Naive thymus-derived CD4-positive, alpha-beta T cell (primary cell): ENCODE measurements at regions not wholly inside any gene's neighbourhood (a gene's known extent, or its start where the extent isn't known, plus 50 kb on each side); places are given as distances from the start of the nearest gene placed in this dataset.
A peak's percentile ranks its signal among the peaks of the same experiment; 100 is the strongest.
"Not testable (repeated sequence)": the region's sequence is repeated elsewhere in the genome, so short reads cannot be mapped to it uniquely, and the experiment has no call there.

Experiments
- ATAC-seq: fragments of 150-1000 bp; cut with Tn5 transposase; 2 replicates; pipeline ENCODE4 v1.10.0; 2021; ENCODE audit warnings: mild to moderate bottlenecking, moderate library complexity
- CTCF ChIA-PET: fragments of 350-600 bp; sonication (Branson Sonifier 250); formaldehyde crosslinking; loops from one replicate; lab custom pipeline; 2021; ENCODE audit warnings: antibody characterized with exemption; lab: Charles Lee
- POLR2A ChIA-PET: fragments of 350-600 bp; sonication (Branson Sonifier 250); formaldehyde crosslinking; loops from one replicate; lab custom pipeline; 2021; ENCODE audit warnings: antibody characterized with exemption, inconsistent platforms; lab: Charles Lee
- DNase-seq, 9 donors: peaks; one replicate each; pipeline versions ENCODE4 v3.0.0 to v3.0.0-alpha.2; 2020 to 2022; ENCODE audit warnings: mixed read lengths in 1 of 9
- H3K27ac ChIP-seq: one replicate; pipeline ENCODE4 v1.7.0; 2013; ENCODE audit warnings: mild to moderate bottlenecking, low read depth, low read length, moderate library complexity
- H3K27me3 ChIP-seq, 2 donors: one replicate each; pipeline ENCODE4 v1.7.0; 2013; ENCODE audit warnings: low read length in 2 of 2, mild to moderate bottlenecking in 2 of 2, moderate library complexity in 2 of 2; ENCODE audit not compliant: control insufficient read depth in 2 of 2, insufficient read depth in 2 of 2
- H3K36me3 ChIP-seq, 3 experiments: 1 replicate in 2 of 3; 2 replicates in 1 of 3; pipeline ENCODE4 v1.7.0; 2013; ENCODE audit warnings: low read length in 3 of 3, mild to moderate bottlenecking in 3 of 3, moderate library complexity in 1 of 3; ENCODE audit not compliant: insufficient read depth in 3 of 3, control insufficient read depth in 2 of 3
- H3K4me1 ChIP-seq, 2 donors: one replicate each; pipeline ENCODE4 v1.7.0; 2013; ENCODE audit warnings: low read length in 2 of 2, mild to moderate bottlenecking in 2 of 2, moderate library complexity in 1 of 2; ENCODE audit not compliant: control insufficient read depth in 2 of 2, insufficient read depth in 2 of 2
- H3K4me3 ChIP-seq: 2 replicates; pipeline ENCODE4 v1.7.0; 2013; ENCODE audit warnings: mild to moderate bottlenecking, low read length
- H3K9me3 ChIP-seq, 3 experiments: 1 replicate in 2 of 3; 2 replicates in 1 of 3; pipeline ENCODE4 v1.7.0; 2013; ENCODE audit warnings: low read length in 3 of 3; ENCODE audit not compliant: control insufficient read depth in 2 of 3
- H3K27ac Mint-ChIP-seq, 9 donors: one replicate each; pipeline ENCODE4 v1.8.0; 2020 to 2022; ENCODE audit warnings: mixed read lengths in 9 of 9, mild to moderate bottlenecking in 8 of 9, moderate library complexity in 5 of 9, inconsistent platforms in 2 of 9
- H3K27me3 Mint-ChIP-seq, 5 donors: one replicate each; pipeline ENCODE4 v1.8.0; 2021 to 2022; ENCODE audit warnings: mixed read lengths in 5 of 5, mild to moderate bottlenecking in 1 of 5
- H3K36me3 Mint-ChIP-seq, 5 donors: one replicate each; pipeline ENCODE4 v1.8.0; 2020 to 2022; ENCODE audit warnings: mixed read lengths in 5 of 5, mild to moderate bottlenecking in 3 of 5, inconsistent platforms in 1 of 5
- H3K4me1 Mint-ChIP-seq, 7 donors: one replicate each; pipeline ENCODE4 v1.8.0; 2020 to 2022; ENCODE audit warnings: mixed read lengths in 7 of 7, mild to moderate bottlenecking in 3 of 7, inconsistent platforms in 1 of 7
- H3K4me3 Mint-ChIP-seq, 10 donors: one replicate each; pipeline ENCODE4 v1.8.0; 2020 to 2022; ENCODE audit warnings: mild to moderate bottlenecking in 10 of 10, mixed read lengths in 10 of 10, moderate library complexity in 6 of 10, inconsistent platforms in 2 of 10
- H3K9me3 Mint-ChIP-seq, 11 donors: one replicate each; pipeline ENCODE4 v1.8.0; 2020 to 2022; ENCODE audit warnings: mixed read lengths in 11 of 11, mild to moderate bottlenecking in 4 of 11, inconsistent platforms in 1 of 11, moderate library complexity in 1 of 11
- intact Hi-C, 2 donors: fragments of 100-400 bp; cut with micrococcal nuclease; formaldehyde crosslinking; loops; one replicate each; pipeline ENCODE4 v1.15.1; 2023

GRCh38 chr18:35807811-35808335, 164.6 kb upstream of the RMP24 start:
- POLR2A ChIA-PET = no interaction called here
- Histone ChIP-seq H3K27ac (no peak overlapping the region), H3K27me3 (no peaks in the 10 kb centered on the region), H3K9me3 (no peaks in the 10 kb centered on the region), H3K36me3 (no peaks in the 10 kb centered on the region), H3K4me1 (no peaks in the 10 kb centered on the region), H3K4me3 (no peak overlapping the region)
- intact Hi-C loops = no loop called here
- Mint-ChIP-seq H3K27me3 (peaks cover 5 to 58% (median 48%) of the 10 kb centered on the region in 5 donors), H3K4me1 (peaks cover 0 to 9% (median 0%) of the 10 kb centered on the region in 7 donors), H3K36me3 (no peaks in the 10 kb centered on the region), H3K9me3 (peaks cover 0 to 4% (median 0%) of the 10 kb centered on the region in 11 donors), H3K27ac (no peak overlapping the region), H3K4me3 (no peak overlapping the region)
- no peak for DNase-seq
- no peak for ATAC-seq
- CTCF ChIA-PET = no interaction called here

- POLR2A ChIA-PET = no interaction called here
- Histone ChIP-seq H3K27me3 (no peaks in the 10 kb centered on the region), H3K4me3 (no peak overlapping the region), H3K4me1 (no peaks in the 10 kb centered on the region), H3K27ac (no peak overlapping the region), H3K36me3 (no peaks in the 10 kb centered on the region), H3K9me3 (no peaks in the 10 kb centered on the region)
- Mint-ChIP-seq H3K4me3 (no peak overlapping the region), H3K27me3 (peaks cover 5 to 57% (median 48%) of the 10 kb centered on the region in 5 donors), H3K4me1 (peaks cover 0 to 10% (median 0%) of the 10 kb centered on the region in 7 donors), H3K27ac (no peak overlapping the region), H3K9me3 (peaks cover 0 to 6% (median 0%) of the 10 kb centered on the region in 11 donors), H3K36me3 (no peaks in the 10 kb centered on the region)
- CTCF ChIA-PET = no interaction called here
- ATAC-seq (no peak), DNase-seq (no peak)
- intact Hi-C loops = no loop called here
Observed at GRCh38 chr18:35808796-35809195, 163.7 kb upstream of the RMP24 start.

- Mint-ChIP-seq H3K27me3 (peaks cover 5 to 54% (median 43%) of the 10 kb centered on the region in 5 donors), H3K4me1 (peaks cover 0 to 10% (median 0%) of the 10 kb centered on the region in 7 donors), H3K9me3 (peaks cover 0 to 9% (median 2%) of the 10 kb centered on the region in 11 donors), H3K4me3 (no peak overlapping the region), H3K36me3 (no peaks in the 10 kb centered on the region), H3K27ac (no peak overlapping the region)
- ATAC-seq (peak; percentile 18), DNase-seq (no peak)
- no peaks in the 10 kb centered on the region for H3K9me3 ChIP-seq
- ChIA-PET POLR2A (no interaction called here), CTCF (no interaction called here)
- no peaks in the 10 kb centered on the region for H3K4me1 ChIP-seq
- H3K27me3 ChIP-seq = no peaks in the 10 kb centered on the region
- intact Hi-C loops = no loop called here
- no peaks in the 10 kb centered on the region for H3K36me3 ChIP-seq
- H3K27ac ChIP-seq = no peak overlapping the region
- H3K4me3 ChIP-seq = no peak overlapping the region
Observed at GRCh38 chr18:35810520-35810919, 162.0 kb upstream of the RMP24 start.

- no peak overlapping the region for H3K27ac ChIP-seq
- Mint-ChIP-seq H3K4me3 (no peak overlapping the region), H3K27me3 (peaks cover 5 to 45% (median 39%) of the 10 kb centered on the region in 5 donors), H3K36me3 (no peaks in the 10 kb centered on the region), H3K4me1 (peaks cover 0 to 10% (median 0%) of the 10 kb centered on the region in 7 donors), H3K27ac (no peak overlapping the region), H3K9me3 (peaks cover 0 to 6% (median 0%) of the 10 kb centered on the region in 11 donors)
- DNase-seq (no peak), ATAC-seq (peak; percentile 69)
- H3K4me3 ChIP-seq = no peak overlapping the region
- no peaks in the 10 kb centered on the region for H3K9me3 ChIP-seq
- ChIA-PET POLR2A (no interaction called here), CTCF (no interaction called here)
- no peaks in the 10 kb centered on the region for H3K36me3 ChIP-seq
- H3K4me1 ChIP-seq = no peaks in the 10 kb centered on the region
- H3K27me3 ChIP-seq = no peaks in the 10 kb centered on the region
- intact Hi-C loops = no loop called here
Observed at GRCh38 chr18:35811896-35812295, 160.6 kb upstream of the RMP24 start.

GRCh38 chr18:35815011-35815410, 157.5 kb upstream of the RMP24 start:
- H3K9me3 ChIP-seq, H3K9me3 Mint-ChIP-seq, H3K27ac ChIP-seq, CTCF ChIA-PET, H3K36me3 ChIP-seq, H3K4me1 Mint-ChIP-seq, H3K27ac Mint-ChIP-seq, H3K36me3 Mint-ChIP-seq, H3K4me3 ChIP-seq, intact Hi-C loops, H3K4me3 Mint-ChIP-seq, ATAC-seq, DNase-seq, H3K27me3 ChIP-seq, H3K4me1 ChIP-seq, POLR2A ChIA-PET: not testable (repeated sequence)
- peaks cover 5 to 28% (median 23%) of the 10 kb centered on the region in 5 donors for H3K27me3 Mint-ChIP-seq

- no peaks in the 10 kb centered on the region for H3K4me1 ChIP-seq
- CTCF ChIA-PET = no interaction called here
- Mint-ChIP-seq H3K4me1 (peaks cover 0 to 3% (median 0%) of the 10 kb centered on the region in 7 donors), H3K27me3 (peaks cover 5 to 25% (median 18%) of the 10 kb centered on the region in 5 donors), H3K36me3 (no peaks in the 10 kb centered on the region), H3K27ac (no peak overlapping the region), H3K9me3 (peaks cover 0 to 6% (median 0%) of the 10 kb centered on the region in 11 donors), H3K4me3 (no peak overlapping the region)
- ATAC-seq = no peak
- no peaks in the 10 kb centered on the region for H3K27me3 ChIP-seq
- no peak for DNase-seq
- no peak overlapping the region for H3K4me3 ChIP-seq
- POLR2A ChIA-PET = no interaction called here
- no peak overlapping the region for H3K27ac ChIP-seq
- H3K9me3 ChIP-seq = no peaks in the 10 kb centered on the region
- no peaks in the 10 kb centered on the region for H3K36me3 ChIP-seq
- intact Hi-C loops = no loop called here
Observed at GRCh38 chr18:35816003-35816402, 156.5 kb upstream of the RMP24 start.

- no peak for ATAC-seq
Observed at GRCh38 chr18:35817604-35818352, 154.7 kb upstream of the RMP24 start.

More at GRCh38 chr18:35817604-35818352, 154.7 kb upstream of the RMP24 start:
- H3K4me1 ChIP-seq = no peaks in the 10 kb centered on the region
- no peak overlapping the region for H3K4me3 ChIP-seq
- no peak for DNase-seq
- no peaks in the 10 kb centered on the region for H3K9me3 ChIP-seq
- H3K27me3 ChIP-seq = no peaks in the 10 kb centered on the region
- no peak overlapping the region for H3K27ac Mint-ChIP-seq
- CTCF ChIA-PET = no interaction called here
- no peak overlapping the region for H3K4me3 Mint-ChIP-seq
- peaks cover 0 to 13% (median 10%) of the 10 kb centered on the region in 5 donors for H3K27me3 Mint-ChIP-seq
- POLR2A ChIA-PET = no interaction called here
- H3K36me3 ChIP-seq = no peaks in the 10 kb centered on the region
- intact Hi-C loops = no loop called here
- H3K36me3 Mint-ChIP-seq = no peaks in the 10 kb centered on the region
- no peak overlapping the region for H3K27ac ChIP-seq
- peaks cover 0 to 6% (median 0%) of the 10 kb centered on the region in 11 donors for H3K9me3 Mint-ChIP-seq
- peaks cover 0 to 1% (median 0%) of the 10 kb centered on the region in 7 donors for H3K4me1 Mint-ChIP-seq
